ENCODE measurements at regions not wholly inside any gene's neighbourhood (a gene's known extent, or its start where the extent isn't known, plus 50 kb on each side); places are given as distances from the start of the nearest gene placed in this dataset.

- TF ChIP-seq POLR2A (IDR thresholded peaks at IDR 0.05; ENCODE audit: low read depth, low read length) (no peak), BRCA1 (IDR thresholded peaks at IDR 0.05; ENCODE audit: low read depth, low read length) (no peak), SRF (IDR thresholded peaks at IDR 0.05; ENCODE audit: low read depth in 2 of 2, low read length in 2 of 2) (no peak), HDAC2 (IDR thresholded peaks at IDR 0.05) (no peak), CTCF (IDR thresholded peaks at IDR 0.05 in 2 of 3, conservative IDR thresholded peaks at IDR 0.05 in 1 of 3; ENCODE audit: control insufficient read depth in 2 of 3, extremely low read depth in 1 of 3, insufficient read depth in 1 of 3, low read depth in 3 of 3, low read length in 3 of 3) (no peak), CHD4 (IDR thresholded peaks at IDR 0.05) (no peak), FOXM1 (IDR thresholded peaks at IDR 0.05; ENCODE audit: low read depth, low read length) (no peak), E4F1 (IDR thresholded peaks at IDR 0.05; ENCODE audit: borderline replicate concordance, partially characterized antibody) (no peak), RAD21 (IDR thresholded peaks at IDR 0.05; ENCODE audit: insufficient read depth, low read depth, low read length) (no peak), CHD2 (IDR thresholded peaks at IDR 0.05; ENCODE audit: borderline replicate concordance, low read depth, low read length) (no peak), ZNF274 (IDR thresholded peaks at IDR 0.05; ENCODE audit: insufficient read depth, insufficient read length) (no peak), CHD1 (IDR thresholded peaks at IDR 0.05; ENCODE audit: low read depth, low read length) (no peak), RBBP5 (conservative IDR thresholded peaks at IDR 0.05) (no peak), TCF3 (IDR thresholded peaks at IDR 0.05; ENCODE audit: borderline replicate concordance, insufficient read depth, low read depth, low read length) (no peak)
Measured at GRCh38 chr1:221093903-221094791, 214.9 kb downstream of the HLX start.
